ENCODE measurements at regions not wholly inside any gene's neighbourhood (a gene's known extent, or its start where the extent isn't known, plus 50 kb on each side); places are given as distances from the start of the nearest gene placed in this dataset.

DNA sequence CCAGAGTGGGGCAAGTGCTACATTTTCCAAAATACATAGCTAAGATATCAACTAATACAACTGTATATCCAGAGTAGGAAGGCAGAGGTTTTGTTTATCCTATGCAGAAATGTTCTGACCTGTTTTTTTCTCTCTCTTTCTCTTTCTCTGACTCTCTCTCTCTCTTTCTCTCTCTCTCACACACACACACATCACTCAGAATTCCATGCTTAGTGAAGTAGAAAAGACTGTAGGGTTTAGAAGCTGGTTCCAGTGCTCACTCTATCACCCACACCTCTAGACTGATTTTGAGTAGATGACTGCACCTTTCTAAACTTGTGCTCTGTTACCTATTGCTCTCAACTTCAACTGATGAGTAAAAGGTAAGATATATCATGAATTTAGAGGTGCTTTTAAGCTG lies 356.7 kb downstream of the LRIG3 start:
- TF ChIP-seq, protein P1, sequence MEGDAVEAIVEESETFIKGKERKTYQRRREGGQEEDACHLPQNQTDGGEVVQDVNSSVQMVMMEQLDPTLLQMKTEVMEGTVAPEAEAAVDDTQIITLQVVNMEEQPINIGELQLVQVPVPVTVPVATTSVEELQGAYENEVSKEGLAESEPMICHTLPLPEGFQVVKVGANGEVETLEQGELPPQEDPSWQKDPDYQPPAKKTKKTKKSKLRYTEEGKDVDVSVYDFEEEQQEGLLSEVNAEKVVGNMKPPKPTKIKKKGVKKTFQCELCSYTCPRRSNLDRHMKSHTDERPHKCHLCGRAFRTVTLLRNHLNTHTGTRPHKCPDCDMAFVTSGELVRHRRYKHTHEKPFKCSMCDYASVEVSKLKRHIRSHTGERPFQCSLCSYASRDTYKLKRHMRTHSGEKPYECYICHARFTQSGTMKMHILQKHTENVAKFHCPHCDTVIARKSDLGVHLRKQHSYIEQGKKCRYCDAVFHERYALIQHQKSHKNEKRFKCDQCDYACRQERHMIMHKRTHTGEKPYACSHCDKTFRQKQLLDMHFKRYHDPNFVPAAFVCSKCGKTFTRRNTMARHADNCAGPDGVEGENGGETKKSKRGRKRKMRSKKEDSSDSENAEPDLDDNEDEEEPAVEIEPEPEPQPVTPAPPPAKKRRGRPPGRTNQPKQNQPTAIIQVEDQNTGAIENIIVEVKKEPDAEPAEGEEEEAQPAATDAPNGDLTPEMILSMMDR (IDR thresholded peaks at IDR 0.05; ENCODE audit: insufficient read depth, low read length) = no peak
- TF ChIP-seq POLR2AphosphoS5 (IDR thresholded peaks at IDR 0.05; ENCODE audit: low read depth) (no peak), GABPA (IDR thresholded peaks at IDR 0.05; ENCODE audit: low read depth) (no peak), SPI1 (IDR thresholded peaks at IDR 0.05; ENCODE audit: borderline replicate concordance, low read depth) (no peak)

Data from HL-60 (cell line).